ENCODE measurements at regions not wholly inside any gene's neighbourhood (a gene's known extent, or its start where the extent isn't known, plus 50 kb on each side); places are given as distances from the start of the nearest gene placed in this dataset.
"Not testable (repeated sequence)": the region's sequence is repeated elsewhere in the genome, so short reads cannot be mapped to it uniquely, and the experiment has no call there.

- not testable (repeated sequence) for DNase-seq (ENCODE audit: low read depth in 4 of 4, low spot score in 3 of 4)
These were observed 236.4 kb upstream of the GALNT17 start for GRCh38 chr7:70895337-70896200.

GRCh38 chr7:70907259-70908247, 224.4 kb upstream of the GALNT17 start:
- DNase-seq (ENCODE audit: low read depth in 4 of 4, low spot score in 3 of 4): no peak

- no peak for DNase-seq (ENCODE audit: low read depth in 4 of 4, low spot score in 3 of 4)
These were observed 218.0 kb upstream of the GALNT17 start for GRCh38 chr7:70913924-70914323.

GRCh38 chr7:70915067-70915466, 216.9 kb upstream of the GALNT17 start:
- no peak for DNase-seq (ENCODE audit: low read depth in 4 of 4, low spot score in 3 of 4)

- no peak for DNase-seq (ENCODE audit: low read depth in 4 of 4, low spot score in 3 of 4)
These were observed 212.4 kb upstream of the GALNT17 start for GRCh38 chr7:70919481-70920073.

GRCh38 chr7:70920876-70921275, 211.1 kb upstream of the GALNT17 start:
- DNase-seq (ENCODE audit: low read depth in 4 of 4, low spot score in 3 of 4): peak; percentile 43 to 62 (median 56)

GRCh38 chr7:70923181-70923845, 208.6 kb upstream of the GALNT17 start:
- DNase-seq (ENCODE audit: low read depth in 4 of 4, low spot score in 3 of 4): no peak

GRCh38 chr7:70925411-70926115, 206.4 kb upstream of the GALNT17 start:
- DNase-seq (ENCODE audit: low read depth in 4 of 4, low spot score in 3 of 4): no peak

- peak; percentile 17 to 43 (median 20) for DNase-seq (ENCODE audit: low read depth in 4 of 4, low spot score in 3 of 4)
These were observed 205.3 kb upstream of the GALNT17 start for GRCh38 chr7:70926666-70927065.

- DNase-seq (ENCODE audit: low read depth in 4 of 4, low spot score in 3 of 4): no peak
These were observed 196.6 kb upstream of the GALNT17 start for GRCh38 chr7:70935311-70935710.

GRCh38 chr7:70935854-70936253, 196.1 kb upstream of the GALNT17 start:
- DNase-seq (ENCODE audit: low read depth in 4 of 4, low spot score in 3 of 4): no peak

GRCh38 chr7:70937424-70937823, 194.5 kb upstream of the GALNT17 start:
- DNase-seq (ENCODE audit: low read depth in 4 of 4, low spot score in 3 of 4): no peak

- DNase-seq (ENCODE audit: low read depth in 4 of 4, low spot score in 3 of 4): no peak
These were observed 191.3 kb upstream of the GALNT17 start for GRCh38 chr7:70940597-70940996.

- no peak for DNase-seq (ENCODE audit: low read depth in 4 of 4, low spot score in 3 of 4)
These were observed 189.2 kb upstream of the GALNT17 start for GRCh38 chr7:70942791-70943190.

- DNase-seq (ENCODE audit: low read depth in 4 of 4, low spot score in 3 of 4): no peak
These were observed 187.4 kb upstream of the GALNT17 start for GRCh38 chr7:70944516-70944915.

- no peak for DNase-seq (ENCODE audit: low read depth in 4 of 4, low spot score in 3 of 4)
These were observed 184.8 kb upstream of the GALNT17 start for GRCh38 chr7:70947181-70947580.

GRCh38 chr7:70949862-70950261, 182.1 kb upstream of the GALNT17 start:
- DNase-seq (ENCODE audit: low read depth in 4 of 4, low spot score in 3 of 4): no peak

GRCh38 chr7:70951271-70951962, 180.5 kb upstream of the GALNT17 start:
- DNase-seq (ENCODE audit: low read depth in 4 of 4, low spot score in 3 of 4): no peak

GRCh38 chr7:70952311-70952710, 179.6 kb upstream of the GALNT17 start:
- no peak for DNase-seq (ENCODE audit: low read depth in 4 of 4, low spot score in 3 of 4)

Measured in right renal pelvis (tissue), 4 donors.